NCI-H2107 (cell line): ENCODE measurements at regions not wholly inside any gene's neighbourhood (a gene's known extent, or its start where the extent isn't known, plus 50 kb on each side); places are given as distances from the start of the nearest gene placed in this dataset.

Source experiments
- DNase-seq: peaks from one replicate; lab custom pipeline; 2025; lab: John Stamatoyannopoulos, UW

GRCh38 chr4:31275906-31276305 lies 555.7 kb downstream of the PCDH7 start:
- no peak for DNase-seq

- DNase-seq = no peak
These were observed 563.5 kb downstream of the PCDH7 start for GRCh38 chr4:31283679-31284078.

- DNase-seq = no peak
These were observed 570.7 kb downstream of the PCDH7 start for GRCh38 chr4:31290836-31291235.

- no peak for DNase-seq
These were observed 571.1 kb downstream of the PCDH7 start for GRCh38 chr4:31291238-31291637.

- no peak for DNase-seq
These were observed 574.7 kb downstream of the PCDH7 start for GRCh38 chr4:31294655-31295480.

- no peak for DNase-seq
These were observed 578.6 kb downstream of the PCDH7 start for GRCh38 chr4:31298737-31299136.

- DNase-seq = no peak
These were observed 586.9 kb downstream of the PCDH7 start for GRCh38 chr4:31307029-31307428.

- no peak for DNase-seq
These were observed 604.6 kb downstream of the PCDH7 start for GRCh38 chr4:31324814-31325213.

- DNase-seq = no peak
These were observed 605.1 kb downstream of the PCDH7 start for GRCh38 chr4:31325300-31325699.

GRCh38 chr4:31327031-31327430 lies 606.9 kb downstream of the PCDH7 start:
- no peak for DNase-seq

GRCh38 chr4:31328932-31329331 lies 608.8 kb downstream of the PCDH7 start:
- DNase-seq = no peak

GRCh38 chr4:31334086-31334910 lies 614.1 kb downstream of the PCDH7 start:
- no peak for DNase-seq

GRCh38 chr4:31338000-31338399 lies 617.8 kb downstream of the PCDH7 start:
- no peak for DNase-seq

- no peak for DNase-seq
These were observed 621.6 kb downstream of the PCDH7 start for GRCh38 chr4:31341601-31342359.

GRCh38 chr4:31343061-31343460 lies 622.9 kb downstream of the PCDH7 start:
- DNase-seq = no peak

- no peak for DNase-seq
These were observed 629.7 kb downstream of the PCDH7 start for GRCh38 chr4:31349907-31350306.

GRCh38 chr4:31351695-31352094 lies 631.5 kb downstream of the PCDH7 start:
- DNase-seq = no peak

GRCh38 chr4:31356839-31357238 lies 636.7 kb downstream of the PCDH7 start:
- DNase-seq = no peak

GRCh38 chr4:31360786-31361185 lies 640.6 kb downstream of the PCDH7 start:
- no peak for DNase-seq

- DNase-seq = no peak
These were observed 642.6 kb downstream of the PCDH7 start for GRCh38 chr4:31362756-31363155.

- no peak for DNase-seq
These were observed 645.0 kb downstream of the PCDH7 start for GRCh38 chr4:31365006-31365690.

GRCh38 chr4:31366041-31366440 lies 645.9 kb downstream of the PCDH7 start:
- DNase-seq = no peak
